ENCODE measurements at regions not wholly inside any gene's neighbourhood (a gene's known extent, or its start where the extent isn't known, plus 50 kb on each side); places are given as distances from the start of the nearest gene placed in this dataset.

DNA sequence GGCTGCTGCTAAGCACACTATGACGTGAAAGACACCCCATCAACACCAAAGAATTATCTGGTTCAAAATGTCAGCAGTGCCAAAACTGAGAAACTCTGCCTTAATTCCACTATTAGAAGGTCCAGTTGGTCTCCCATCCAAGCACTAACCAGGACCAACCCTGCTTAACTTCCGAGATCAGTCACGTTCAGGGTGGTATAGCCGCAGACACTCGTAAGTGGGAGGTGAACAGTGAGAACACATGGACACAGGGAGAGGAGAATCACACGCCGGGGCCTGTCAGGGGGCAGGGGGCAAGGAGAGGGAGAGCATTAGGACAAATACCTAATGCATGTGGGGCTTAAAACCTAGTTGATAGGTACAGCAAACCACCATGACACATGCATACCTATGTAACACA lies 83.4 kb downstream of the C13orf42 start:
- Histone ChIP-seq H3K4me1 (ENCODE audit: insufficient read depth) (no peaks in the 10 kb centered on the region), H3K36me3 (ENCODE audit: insufficient read depth) (no peaks in the 10 kb centered on the region), H3K4me2 (no peak overlapping the region), H2AFZ (no peak overlapping the region), H3K79me2 (replicated peaks; ENCODE audit: insufficient read depth) (no peaks in the 10 kb centered on the region), H3K27ac (ENCODE audit: low read depth) (no peak overlapping the region), H3K9me2 (ENCODE audit: insufficient read depth) (peaks cover 17% of the 10 kb centered on the region; the same call in 1 of the 2 replicates), H3K27me3 (ENCODE audit: insufficient read depth) (no peaks in the 10 kb centered on the region), H4K20me1 (replicated peaks; ENCODE audit: insufficient read depth) (no peaks in the 10 kb centered on the region), H3F3A (replicated peaks; ENCODE audit: low read depth) (no peaks in the 10 kb centered on the region), H3K4me3 (no peak overlapping the region)
- Mint-ChIP-seq H3K27me3 (ENCODE audit: insufficient read depth, low read depth, poor library complexity) (peaks cover 3% of the 10 kb centered on the region), H3K4me3 (no peak overlapping the region), H3K4me1 (0 out of 3 replicates have a peak, but pooled peaks cover 3% of the 10 kb centered on the region), H3K27ac (no peak overlapping the region), H3K36me3 (ENCODE audit: low read depth) (no peaks in the 10 kb centered on the region), H3K9me3 (peaks cover 8% of the 10 kb centered on the region; the same call in 2 of the 3 replicates)
- ATAC-seq (no peak), DNase-seq (ENCODE audit: low spot score) (no peak)
- TF ChIP-seq ZNF114 (CRISPR knock-in tag; IDR thresholded peaks at IDR 0.05) (no peak), EZH2 (IDR thresholded peaks at IDR 0.05; ENCODE audit: low read depth, unreplicated experiment) (no peak), CREB1 (CRISPR knock-in tag; IDR thresholded peaks at IDR 0.05; ENCODE audit: low read depth) (no peak)
- TF ChIP-seq, protein P1, sequence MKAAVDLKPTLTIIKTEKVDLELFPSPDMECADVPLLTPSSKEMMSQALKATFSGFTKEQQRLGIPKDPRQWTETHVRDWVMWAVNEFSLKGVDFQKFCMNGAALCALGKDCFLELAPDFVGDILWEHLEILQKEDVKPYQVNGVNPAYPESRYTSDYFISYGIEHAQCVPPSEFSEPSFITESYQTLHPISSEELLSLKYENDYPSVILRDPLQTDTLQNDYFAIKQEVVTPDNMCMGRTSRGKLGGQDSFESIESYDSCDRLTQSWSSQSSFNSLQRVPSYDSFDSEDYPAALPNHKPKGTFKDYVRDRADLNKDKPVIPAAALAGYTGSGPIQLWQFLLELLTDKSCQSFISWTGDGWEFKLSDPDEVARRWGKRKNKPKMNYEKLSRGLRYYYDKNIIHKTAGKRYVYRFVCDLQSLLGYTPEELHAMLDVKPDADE (IDR thresholded peaks at IDR 0.05), result no peak
- TF ChIP-seq, protein P2, sequence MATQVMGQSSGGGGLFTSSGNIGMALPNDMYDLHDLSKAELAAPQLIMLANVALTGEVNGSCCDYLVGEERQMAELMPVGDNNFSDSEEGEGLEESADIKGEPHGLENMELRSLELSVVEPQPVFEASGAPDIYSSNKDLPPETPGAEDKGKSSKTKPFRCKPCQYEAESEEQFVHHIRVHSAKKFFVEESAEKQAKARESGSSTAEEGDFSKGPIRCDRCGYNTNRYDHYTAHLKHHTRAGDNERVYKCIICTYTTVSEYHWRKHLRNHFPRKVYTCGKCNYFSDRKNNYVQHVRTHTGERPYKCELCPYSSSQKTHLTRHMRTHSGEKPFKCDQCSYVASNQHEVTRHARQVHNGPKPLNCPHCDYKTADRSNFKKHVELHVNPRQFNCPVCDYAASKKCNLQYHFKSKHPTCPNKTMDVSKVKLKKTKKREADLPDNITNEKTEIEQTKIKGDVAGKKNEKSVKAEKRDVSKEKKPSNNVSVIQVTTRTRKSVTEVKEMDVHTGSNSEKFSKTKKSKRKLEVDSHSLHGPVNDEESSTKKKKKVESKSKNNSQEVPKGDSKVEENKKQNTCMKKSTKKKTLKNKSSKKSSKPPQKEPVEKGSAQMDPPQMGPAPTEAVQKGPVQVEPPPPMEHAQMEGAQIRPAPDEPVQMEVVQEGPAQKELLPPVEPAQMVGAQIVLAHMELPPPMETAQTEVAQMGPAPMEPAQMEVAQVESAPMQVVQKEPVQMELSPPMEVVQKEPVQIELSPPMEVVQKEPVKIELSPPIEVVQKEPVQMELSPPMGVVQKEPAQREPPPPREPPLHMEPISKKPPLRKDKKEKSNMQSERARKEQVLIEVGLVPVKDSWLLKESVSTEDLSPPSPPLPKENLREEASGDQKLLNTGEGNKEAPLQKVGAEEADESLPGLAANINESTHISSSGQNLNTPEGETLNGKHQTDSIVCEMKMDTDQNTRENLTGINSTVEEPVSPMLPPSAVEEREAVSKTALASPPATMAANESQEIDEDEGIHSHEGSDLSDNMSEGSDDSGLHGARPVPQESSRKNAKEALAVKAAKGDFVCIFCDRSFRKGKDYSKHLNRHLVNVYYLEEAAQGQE (IDR thresholded peaks at IDR 0.05; ENCODE audit: unreplicated experiment), result no peak

DNA sequence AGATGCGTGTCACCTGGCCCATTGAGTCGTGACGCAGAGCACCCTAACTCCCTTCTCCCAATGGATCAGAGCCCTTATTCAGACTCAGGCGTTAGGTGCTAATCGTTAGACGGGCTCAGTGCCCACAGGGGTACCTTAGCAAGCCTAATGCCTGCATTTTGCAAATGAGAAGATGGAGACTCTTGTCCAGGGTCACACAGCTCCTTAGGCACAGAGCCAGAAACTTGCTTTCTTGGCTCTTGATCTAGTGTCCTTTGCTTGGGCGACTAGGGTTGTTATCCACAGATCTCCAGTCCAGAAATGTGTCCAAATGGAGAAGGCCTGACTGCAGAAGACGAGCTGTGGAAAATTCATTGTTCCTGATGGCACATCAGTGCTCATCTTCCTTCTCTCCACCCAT lies 85.1 kb downstream of the C13orf42 start:
- H3K27ac ChIP-seq (ENCODE audit: low read depth), result no peak overlapping the region
- H4K20me1 ChIP-seq (replicated peaks; ENCODE audit: insufficient read depth), result no peaks in the 10 kb centered on the region
- no peaks in the 10 kb centered on the region for H3K4me1 ChIP-seq (ENCODE audit: insufficient read depth)
- no peaks in the 10 kb centered on the region for H3F3A ChIP-seq (replicated peaks; ENCODE audit: low read depth)
- DNase-seq (ENCODE audit: low spot score) (no peak), ATAC-seq (no peak)
- peaks cover 17% of the 10 kb centered on the region; the same call in 1 of the 2 replicates for H3K9me2 ChIP-seq (ENCODE audit: insufficient read depth)
- TF ChIP-seq, protein P3, sequence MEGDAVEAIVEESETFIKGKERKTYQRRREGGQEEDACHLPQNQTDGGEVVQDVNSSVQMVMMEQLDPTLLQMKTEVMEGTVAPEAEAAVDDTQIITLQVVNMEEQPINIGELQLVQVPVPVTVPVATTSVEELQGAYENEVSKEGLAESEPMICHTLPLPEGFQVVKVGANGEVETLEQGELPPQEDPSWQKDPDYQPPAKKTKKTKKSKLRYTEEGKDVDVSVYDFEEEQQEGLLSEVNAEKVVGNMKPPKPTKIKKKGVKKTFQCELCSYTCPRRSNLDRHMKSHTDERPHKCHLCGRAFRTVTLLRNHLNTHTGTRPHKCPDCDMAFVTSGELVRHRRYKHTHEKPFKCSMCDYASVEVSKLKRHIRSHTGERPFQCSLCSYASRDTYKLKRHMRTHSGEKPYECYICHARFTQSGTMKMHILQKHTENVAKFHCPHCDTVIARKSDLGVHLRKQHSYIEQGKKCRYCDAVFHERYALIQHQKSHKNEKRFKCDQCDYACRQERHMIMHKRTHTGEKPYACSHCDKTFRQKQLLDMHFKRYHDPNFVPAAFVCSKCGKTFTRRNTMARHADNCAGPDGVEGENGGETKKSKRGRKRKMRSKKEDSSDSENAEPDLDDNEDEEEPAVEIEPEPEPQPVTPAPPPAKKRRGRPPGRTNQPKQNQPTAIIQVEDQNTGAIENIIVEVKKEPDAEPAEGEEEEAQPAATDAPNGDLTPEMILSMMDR (conservative IDR thresholded peaks at IDR 0.05; ENCODE audit: low read depth in 2 of 2), result no peak
- no peak for TF ChIP-seq STAT1 (IDR thresholded peaks at IDR 0.05; ENCODE audit: unreplicated experiment)
- TF ChIP-seq, protein P4, sequence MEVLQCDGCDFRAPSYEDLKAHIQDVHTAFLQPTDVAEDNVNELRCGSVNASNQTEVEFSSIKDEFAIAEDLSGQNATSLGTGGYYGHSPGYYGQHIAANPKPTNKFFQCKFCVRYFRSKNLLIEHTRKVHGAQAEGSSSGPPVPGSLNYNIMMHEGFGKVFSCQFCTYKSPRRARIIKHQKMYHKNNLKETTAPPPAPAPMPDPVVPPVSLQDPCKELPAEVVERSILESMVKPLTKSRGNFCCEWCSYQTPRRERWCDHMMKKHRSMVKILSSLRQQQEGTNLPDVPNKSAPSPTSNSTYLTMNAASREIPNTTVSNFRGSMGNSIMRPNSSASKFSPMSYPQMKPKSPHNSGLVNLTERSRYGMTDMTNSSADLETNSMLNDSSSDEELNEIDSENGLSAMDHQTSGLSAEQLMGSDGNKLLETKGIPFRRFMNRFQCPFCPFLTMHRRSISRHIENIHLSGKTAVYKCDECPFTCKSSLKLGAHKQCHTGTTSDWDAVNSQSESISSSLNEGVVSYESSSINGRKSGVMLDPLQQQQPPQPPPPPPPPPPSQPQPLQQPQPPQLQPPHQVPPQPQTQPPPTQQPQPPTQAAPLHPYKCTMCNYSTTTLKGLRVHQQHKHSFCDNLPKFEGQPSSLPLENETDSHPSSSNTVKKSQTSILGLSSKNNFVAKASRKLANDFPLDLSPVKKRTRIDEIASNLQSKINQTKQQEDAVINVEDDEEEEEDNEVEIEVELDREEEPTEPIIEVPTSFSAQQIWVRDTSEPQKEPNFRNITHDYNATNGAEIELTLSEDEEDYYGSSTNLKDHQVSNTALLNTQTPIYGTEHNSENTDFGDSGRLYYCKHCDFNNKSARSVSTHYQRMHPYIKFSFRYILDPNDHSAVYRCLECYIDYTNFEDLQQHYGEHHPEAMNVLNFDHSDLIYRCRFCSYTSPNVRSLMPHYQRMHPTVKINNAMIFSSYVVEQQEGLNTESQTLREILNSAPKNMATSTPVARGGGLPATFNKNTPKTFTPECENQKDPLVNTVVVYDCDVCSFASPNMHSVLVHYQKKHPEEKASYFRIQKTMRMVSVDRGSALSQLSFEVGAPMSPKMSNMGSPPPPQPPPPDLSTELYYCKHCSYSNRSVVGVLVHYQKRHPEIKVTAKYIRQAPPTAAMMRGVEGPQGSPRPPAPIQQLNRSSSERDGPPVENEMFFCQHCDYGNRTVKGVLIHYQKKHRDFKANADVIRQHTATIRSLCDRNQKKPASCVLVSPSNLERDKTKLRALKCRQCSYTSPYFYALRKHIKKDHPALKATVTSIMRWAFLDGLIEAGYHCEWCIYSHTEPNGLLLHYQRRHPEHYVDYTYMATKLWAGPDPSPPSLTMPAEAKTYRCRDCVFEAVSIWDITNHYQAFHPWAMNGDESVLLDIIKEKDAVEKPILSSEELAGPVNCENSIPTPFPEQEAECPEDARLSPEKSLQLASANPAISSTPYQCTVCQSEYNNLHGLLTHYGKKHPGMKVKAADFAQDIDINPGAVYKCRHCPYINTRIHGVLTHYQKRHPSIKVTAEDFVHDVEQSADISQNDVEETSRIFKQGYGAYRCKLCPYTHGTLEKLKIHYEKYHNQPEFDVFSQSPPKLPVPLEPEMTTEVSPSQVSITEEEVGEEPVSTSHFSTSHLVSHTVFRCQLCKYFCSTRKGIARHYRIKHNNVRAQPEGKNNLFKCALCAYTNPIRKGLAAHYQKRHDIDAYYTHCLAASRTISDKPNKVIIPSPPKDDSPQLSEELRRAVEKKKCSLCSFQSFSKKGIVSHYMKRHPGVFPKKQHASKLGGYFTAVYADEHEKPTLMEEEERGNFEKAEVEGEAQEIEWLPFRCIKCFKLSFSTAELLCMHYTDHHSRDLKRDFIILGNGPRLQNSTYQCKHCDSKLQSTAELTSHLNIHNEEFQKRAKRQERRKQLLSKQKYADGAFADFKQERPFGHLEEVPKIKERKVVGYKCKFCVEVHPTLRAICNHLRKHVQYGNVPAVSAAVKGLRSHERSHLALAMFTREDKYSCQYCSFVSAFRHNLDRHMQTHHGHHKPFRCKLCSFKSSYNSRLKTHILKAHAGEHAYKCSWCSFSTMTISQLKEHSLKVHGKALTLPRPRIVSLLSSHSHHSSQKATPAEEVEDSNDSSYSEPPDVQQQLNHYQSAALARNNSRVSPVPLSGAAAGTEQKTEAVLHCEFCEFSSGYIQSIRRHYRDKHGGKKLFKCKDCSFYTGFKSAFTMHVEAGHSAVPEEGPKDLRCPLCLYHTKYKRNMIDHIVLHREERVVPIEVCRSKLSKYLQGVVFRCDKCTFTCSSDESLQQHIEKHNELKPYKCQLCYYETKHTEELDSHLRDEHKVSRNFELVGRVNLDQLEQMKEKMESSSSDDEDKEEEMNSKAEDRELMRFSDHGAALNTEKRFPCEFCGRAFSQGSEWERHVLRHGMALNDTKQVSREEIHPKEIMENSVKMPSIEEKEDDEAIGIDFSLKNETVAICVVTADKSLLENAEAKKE (CRISPR knock-in tag; IDR thresholded peaks at IDR 0.05), result no peak
- TF ChIP-seq JUNB (IDR thresholded peaks at IDR 0.05; ENCODE audit: unreplicated experiment), result no peak
- TF ChIP-seq ZNF114 (CRISPR knock-in tag; IDR thresholded peaks at IDR 0.05), result no peak
- Mint-ChIP-seq H3K27me3 (ENCODE audit: insufficient read depth, low read depth, poor library complexity) (peaks cover 3% of the 10 kb centered on the region), H3K36me3 (ENCODE audit: low read depth) (no peaks in the 10 kb centered on the region), H3K4me1 (0 out of 3 replicates have a peak, but pooled peaks cover 3% of the 10 kb centered on the region), H3K4me3 (no peak overlapping the region), H3K27ac (no peak overlapping the region), H3K9me3 (peaks cover 9% of the 10 kb centered on the region; the same call in 2 of the 3 replicates)
- H3K27me3 ChIP-seq (ENCODE audit: insufficient read depth), result no peaks in the 10 kb centered on the region
- H3K4me2 ChIP-seq, result no peak overlapping the region
- no peak overlapping the region for H2AFZ ChIP-seq
- no peaks in the 10 kb centered on the region for H3K79me2 ChIP-seq (replicated peaks; ENCODE audit: insufficient read depth)
- H3K36me3 ChIP-seq (ENCODE audit: insufficient read depth), result no peaks in the 10 kb centered on the region
- H3K4me3 ChIP-seq, result no peak overlapping the region

Data from GM23338 (cell line).